ENCODE measurements at regions not wholly inside any gene's neighbourhood (a gene's known extent, or its start where the extent isn't known, plus 50 kb on each side); places are given as distances from the start of the nearest gene placed in this dataset.

DNA sequence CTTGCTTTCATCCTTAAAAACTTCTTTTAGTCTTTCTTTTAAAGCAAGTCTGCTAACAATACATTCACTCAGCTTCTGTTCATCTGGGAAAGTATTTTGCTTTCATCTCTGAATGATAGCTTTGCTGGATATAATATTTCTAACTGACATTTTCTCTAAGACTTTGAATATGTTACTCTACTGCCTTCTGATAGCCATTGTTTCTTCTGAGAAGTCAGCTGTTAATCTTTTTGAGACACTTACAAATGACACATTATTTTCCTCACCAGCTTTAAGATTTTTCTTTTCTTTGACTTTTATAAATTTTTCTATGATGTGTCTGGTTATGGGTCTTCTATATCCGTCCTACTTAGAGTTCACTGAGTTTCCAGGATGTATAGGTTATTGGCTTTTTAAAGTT is 643.1 kb downstream of the KCNA4 start:
- DNase-seq (ENCODE audit: extremely low read depth in 1 of 2, low read depth in 1 of 2), result no peak

DNA sequence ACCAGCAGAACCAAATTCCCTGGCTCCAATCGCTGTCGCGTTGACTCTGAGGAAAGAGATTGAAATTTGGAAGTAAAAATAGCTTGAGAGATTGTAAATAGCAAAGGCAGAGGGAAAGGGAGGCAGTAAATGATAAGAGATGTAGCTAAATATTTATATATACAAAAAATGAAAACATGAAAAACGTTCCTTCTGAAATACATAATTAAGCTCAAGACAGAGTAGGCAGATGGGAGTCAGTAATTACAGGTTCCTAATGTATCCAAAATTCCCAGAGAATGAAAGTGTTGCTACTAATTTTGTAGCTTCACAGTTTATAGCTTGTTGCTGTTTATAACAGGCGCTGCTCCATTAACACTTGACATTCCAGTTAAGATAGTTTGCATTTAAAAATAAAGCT is 648.7 kb downstream of the KCNA4 start:
- no peak for DNase-seq (ENCODE audit: extremely low read depth in 1 of 2, low read depth in 1 of 2)

DNA sequence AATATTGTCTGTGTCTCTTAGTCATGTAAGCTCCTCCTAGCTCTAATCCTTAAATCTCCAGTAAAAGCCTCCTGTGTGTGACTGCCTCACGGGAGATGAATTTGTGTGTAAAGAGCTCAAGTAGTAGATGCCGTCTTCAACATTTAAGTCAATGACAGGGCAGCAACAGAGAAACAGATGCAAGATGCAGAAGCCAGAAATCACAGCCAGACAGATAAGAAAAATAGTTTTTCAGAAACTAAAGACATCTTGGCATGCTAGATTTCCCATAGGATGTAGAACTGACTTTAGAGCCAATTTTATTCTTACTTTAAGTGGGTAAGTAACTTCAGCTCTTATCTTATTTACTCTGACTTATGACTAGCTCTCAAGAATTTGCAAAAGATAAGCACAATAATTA is 652.8 kb downstream of the KCNA4 start:
- no peak for DNase-seq (ENCODE audit: extremely low read depth in 1 of 2, low read depth in 1 of 2)

DNA sequence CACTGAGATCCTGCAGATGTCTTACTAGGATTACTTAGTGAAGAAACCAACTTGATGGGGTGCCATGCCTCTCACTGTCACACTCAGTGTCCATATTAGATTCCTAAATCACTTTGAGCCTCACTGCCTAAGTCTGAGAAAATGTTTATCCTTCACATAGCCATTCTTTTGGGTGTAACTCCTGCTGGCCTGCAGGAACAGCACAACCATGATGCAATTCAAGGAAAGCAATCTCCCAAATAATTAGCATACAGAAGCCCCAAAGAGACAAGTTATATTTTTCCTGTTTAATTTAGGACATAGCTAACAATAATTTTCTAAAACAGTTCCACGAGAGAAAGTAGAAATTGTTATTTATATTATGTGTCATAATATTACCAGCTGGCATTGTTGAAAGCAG is 655.5 kb downstream of the KCNA4 start:
- no peak for DNase-seq (ENCODE audit: extremely low read depth in 1 of 2, low read depth in 1 of 2)

DNA sequence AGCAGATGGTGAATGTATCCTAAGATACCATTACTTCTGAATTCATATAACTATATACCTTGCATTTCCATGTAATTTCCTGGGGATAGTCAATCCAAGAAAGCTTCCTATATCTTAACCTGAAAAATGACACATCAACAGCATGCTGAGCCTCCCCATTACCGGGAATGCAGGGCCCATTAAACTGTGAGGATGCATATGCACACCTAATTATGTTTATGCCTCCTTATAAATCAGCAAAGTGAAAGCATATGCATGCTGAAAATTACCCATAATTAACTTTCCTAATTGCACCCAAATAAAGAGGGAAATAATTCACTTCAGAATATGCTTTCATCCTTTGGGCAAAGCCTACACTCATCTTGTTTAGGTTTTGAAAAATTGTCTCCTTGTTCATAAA is 663.0 kb downstream of the KCNA4 start:
- DNase-seq (ENCODE audit: extremely low read depth in 1 of 2, low read depth in 1 of 2), result no peak

GRCh38 chr11:29352273-29352795 is 664.5 kb downstream of the KCNA4 start:
- no peak for DNase-seq (ENCODE audit: extremely low read depth in 1 of 2, low read depth in 1 of 2)

GRCh38 chr11:29351301-29351873 is 665.4 kb downstream of the KCNA4 start:
- DNase-seq (ENCODE audit: extremely low read depth in 1 of 2, low read depth in 1 of 2), result no peak

DNA sequence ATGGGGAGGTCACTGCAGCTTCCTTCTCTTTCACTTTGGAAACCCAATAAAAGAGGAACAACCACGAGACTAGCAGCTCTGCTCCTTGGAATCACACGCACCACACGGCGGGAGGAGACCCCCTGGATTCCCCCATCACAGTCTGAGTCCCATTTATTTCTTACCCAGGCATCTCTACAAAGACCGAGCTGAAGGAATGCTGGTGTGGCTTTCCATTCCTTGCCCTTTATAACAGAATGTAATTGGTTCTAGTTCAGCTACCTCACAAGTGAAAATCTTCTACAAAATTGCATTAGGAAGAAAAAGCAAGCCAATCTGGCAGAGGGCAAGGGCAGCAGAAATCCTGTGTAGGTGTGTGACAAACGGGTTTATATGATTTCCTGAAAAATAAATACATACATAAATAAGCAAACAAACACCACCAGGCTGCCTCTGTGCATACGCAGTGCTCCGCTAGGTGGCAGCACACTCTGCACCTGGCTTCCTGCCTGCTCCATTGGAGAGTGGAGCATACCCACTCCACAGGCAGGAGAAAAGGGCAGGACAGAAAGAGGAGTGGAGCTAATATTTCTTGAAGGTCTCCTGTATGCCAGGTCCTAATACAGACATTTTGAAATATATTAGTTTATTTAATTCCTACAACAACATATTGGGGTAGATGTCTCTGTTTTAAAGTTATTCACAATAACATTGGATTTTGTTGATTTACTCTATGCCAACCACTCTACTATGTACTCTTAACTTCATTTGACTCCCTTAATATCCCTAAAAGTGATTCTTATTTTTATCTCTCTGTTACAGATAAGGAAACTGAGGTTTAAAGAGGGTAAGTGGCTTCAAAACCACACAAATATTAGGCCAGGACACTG is 673.1 kb downstream of the KCNA4 start:
- peak in 1 of 2 donors; percentile 8 for DNase-seq (ENCODE audit: extremely low read depth in 1 of 2, low read depth in 1 of 2)

GRCh38 chr11:29336727-29337575 is 679.9 kb downstream of the KCNA4 start:
- no peak for DNase-seq (ENCODE audit: extremely low read depth in 1 of 2, low read depth in 1 of 2)

DNA sequence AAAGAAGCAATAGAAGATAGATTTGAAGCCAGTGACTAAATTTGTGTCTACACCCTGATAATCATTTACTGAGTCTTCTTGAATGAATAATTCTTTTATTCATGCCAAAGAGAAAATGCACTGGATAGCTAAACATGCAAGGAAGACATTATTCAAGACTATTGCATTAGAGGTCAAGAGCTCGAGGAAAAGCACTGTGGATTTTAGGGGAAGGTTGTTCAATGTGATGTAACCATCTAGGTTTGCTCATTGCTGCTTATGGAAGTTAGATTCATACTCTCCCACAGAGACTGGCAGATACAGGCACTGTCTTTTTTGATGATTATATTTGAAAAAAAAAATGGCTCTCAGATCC is 682.1 kb downstream of the KCNA4 start:
- no peak for DNase-seq (ENCODE audit: extremely low read depth in 1 of 2, low read depth in 1 of 2)

- no peak for DNase-seq (ENCODE audit: extremely low read depth in 1 of 2, low read depth in 1 of 2)
Observed at GRCh38 chr11:29333993-29334775, 682.6 kb downstream of the KCNA4 start.

DNA sequence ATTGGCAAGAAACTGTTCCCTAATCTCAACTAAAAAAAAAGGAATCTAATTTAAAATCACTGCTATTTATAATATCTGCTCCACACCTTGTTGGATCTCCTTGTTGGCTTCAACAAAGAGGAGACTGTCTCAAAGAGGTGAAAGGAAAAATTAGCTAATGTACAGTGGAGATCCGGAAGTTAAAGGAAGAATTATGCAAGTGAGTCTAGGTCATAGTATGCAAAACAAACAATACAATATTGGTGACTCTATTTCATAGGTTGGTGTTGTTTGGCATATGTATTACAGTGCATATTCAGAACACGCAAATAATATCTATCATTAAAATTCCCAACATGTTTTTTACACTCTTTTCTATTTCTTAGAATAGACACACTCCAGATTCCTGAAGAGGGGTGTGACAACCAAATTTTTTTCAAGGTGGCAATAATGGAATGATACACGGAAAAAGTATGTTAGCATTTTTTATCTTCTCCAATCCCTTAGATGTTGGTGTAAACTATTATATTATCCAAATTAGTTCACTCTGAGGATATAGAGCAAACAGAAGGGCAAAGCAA is 685.3 kb downstream of the KCNA4 start:
- no peak for DNase-seq (ENCODE audit: extremely low read depth in 1 of 2, low read depth in 1 of 2)

DNA sequence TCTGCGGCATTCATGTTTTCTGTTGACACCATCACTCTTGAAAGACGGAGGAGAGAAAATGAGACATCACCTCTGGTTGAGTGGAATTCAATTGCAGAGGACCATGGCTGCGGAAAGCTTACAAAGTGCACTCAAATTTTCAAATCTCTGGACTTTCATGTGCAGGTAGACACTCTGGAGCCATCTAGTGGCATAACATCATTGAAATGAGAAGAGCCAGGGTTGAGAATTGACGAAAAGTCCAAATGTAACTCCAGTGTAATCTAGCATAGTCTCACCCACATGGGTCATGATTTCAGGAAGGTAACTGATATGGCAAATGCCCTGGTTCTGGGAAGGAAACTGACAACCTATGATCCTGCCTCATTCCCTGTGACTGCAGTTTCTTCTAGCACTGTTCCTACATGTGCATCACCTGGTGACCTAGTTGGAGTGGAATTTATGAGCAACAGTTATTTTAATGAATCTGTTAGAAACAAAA is 687.8 kb downstream of the KCNA4 start:
- no peak for DNase-seq (ENCODE audit: extremely low read depth in 1 of 2, low read depth in 1 of 2)

DNA sequence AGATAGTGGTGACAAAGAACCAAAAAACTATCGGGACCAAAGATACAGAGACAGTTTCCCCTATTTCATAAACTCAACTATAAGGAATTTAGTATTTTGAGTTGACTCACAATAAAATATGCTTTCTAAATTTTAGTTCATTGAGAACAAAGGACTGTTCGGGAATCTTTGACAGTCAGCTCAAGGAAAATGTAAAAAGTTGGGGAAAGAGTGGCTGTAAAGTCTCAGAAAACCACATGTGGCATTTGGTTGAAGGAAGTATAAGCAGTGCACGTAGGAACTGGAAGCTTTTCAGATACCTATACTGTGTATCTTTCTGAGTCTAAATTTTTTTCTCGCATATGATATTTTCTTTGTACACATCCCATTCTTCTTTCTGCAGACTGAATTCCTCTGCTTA is 688.9 kb downstream of the KCNA4 start:
- DNase-seq (ENCODE audit: extremely low read depth in 1 of 2, low read depth in 1 of 2), result no peak

DNA sequence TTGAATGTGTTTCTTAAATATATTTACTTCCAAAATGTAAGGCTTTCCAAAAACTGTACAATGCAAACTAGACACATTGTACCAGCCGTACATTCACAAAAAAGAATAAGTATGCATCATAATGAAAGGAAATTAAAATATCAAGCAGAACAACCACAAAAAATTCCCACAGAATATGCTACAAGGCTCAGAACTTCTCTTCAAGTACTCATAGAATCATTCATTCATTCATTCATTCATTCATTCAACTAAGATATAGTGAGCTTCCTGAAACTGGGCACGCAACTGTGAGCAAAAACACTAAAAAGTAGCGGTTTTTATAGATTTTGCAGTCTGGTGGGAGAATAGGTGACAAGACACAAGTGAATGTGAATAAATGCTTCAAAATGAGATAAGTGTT is 690.1 kb downstream of the KCNA4 start:
- no peak for DNase-seq (ENCODE audit: extremely low read depth in 1 of 2, low read depth in 1 of 2)

GRCh38 chr11:29324328-29324727 is 692.5 kb downstream of the KCNA4 start:
- no peak for DNase-seq (ENCODE audit: extremely low read depth in 1 of 2, low read depth in 1 of 2)

DNA sequence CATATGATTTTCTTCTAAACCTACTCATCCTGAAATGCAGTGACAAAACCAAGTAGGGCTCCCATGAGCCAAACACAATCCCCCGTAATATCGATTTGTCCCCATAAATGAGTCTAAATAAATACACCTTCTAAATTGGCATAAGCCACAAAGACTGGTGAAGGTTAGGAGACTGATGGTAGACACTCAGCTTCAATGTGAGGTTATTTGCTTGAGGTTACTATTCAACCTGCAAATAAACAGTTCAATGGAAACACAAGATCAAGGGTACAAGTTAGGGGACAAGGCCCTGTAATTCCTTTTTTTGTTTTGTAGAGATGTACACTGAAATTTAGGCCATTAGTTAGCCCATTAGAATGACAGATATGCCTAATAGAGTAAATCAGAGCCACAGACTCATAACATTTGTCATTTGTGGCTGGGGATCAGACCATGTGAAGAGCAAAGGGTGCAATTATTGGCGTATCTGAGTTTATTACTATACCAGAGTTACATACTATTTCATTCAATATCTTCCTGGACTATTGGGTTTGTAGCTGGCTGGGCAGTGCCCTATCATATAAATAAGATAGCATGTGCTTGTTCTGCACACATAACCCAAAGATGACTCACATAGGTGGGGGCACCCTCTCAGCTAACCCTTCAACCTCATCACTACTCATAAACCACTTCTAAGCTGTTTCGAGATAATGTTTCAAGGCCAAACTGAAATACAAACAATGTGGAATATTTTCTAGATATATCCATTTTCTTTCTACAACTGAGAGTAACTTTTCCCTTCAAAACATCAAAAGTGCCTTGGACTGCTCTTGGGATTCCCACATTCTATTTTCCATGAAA is 695.3 kb downstream of the KCNA4 start:
- no peak for DNase-seq (ENCODE audit: extremely low read depth in 1 of 2, low read depth in 1 of 2)

DNA sequence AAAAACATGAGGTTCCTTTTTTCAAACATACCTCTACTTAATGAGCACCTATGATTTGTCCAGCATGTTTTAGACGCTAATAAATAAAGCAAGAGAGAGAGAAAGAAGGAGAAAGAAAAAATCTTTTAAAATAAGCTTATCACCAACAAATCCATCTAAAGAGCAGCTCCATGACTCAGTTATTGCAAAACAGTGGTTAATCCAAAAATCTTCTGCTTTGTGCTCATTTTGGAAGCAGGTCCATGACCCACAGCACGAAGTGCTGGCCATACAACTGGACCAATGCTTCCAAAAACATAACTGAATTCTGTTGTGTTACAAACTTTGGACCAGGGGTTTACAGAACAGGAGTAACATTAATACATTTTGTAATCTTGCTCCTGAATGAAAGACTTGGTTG is 696.6 kb downstream of the KCNA4 start:
- no peak for DNase-seq (ENCODE audit: extremely low read depth in 1 of 2, low read depth in 1 of 2)

GRCh38 chr11:29319210-29319609 is 697.6 kb downstream of the KCNA4 start:
- DNase-seq (ENCODE audit: extremely low read depth in 1 of 2, low read depth in 1 of 2), result no peak
